Astrocyte (in vitro differentiated cells and primary cell): ENCODE measurements at regions not wholly inside any gene's neighbourhood (a gene's known extent, or its start where the extent isn't known, plus 50 kb on each side); places are given as distances from the start of the nearest gene placed in this dataset.

ENCODE experiments used
- DNase-seq: peaks from one replicate; pipeline ENCODE4 v3.0.0-alpha.2; 2010; ENCODE audit warnings: low read depth
- FAIRE-seq: peaks from 2 replicates; lab custom pipeline; 2011; peaks lifted over from hg19 to GRCh38; lab: Jason Lieb, UNC
- H2AFZ ChIP-seq: 2 replicates; pipeline ENCODE4 v1.6.0; 2012; ENCODE audit warnings: low read depth, low read length, inconsistent platforms
- H3K27ac ChIP-seq: 2 replicates; pipeline ENCODE4 v1.5.1; 2011; ENCODE audit warnings: low read depth, low read length, inconsistent platforms
- H3K27me3 ChIP-seq: 2 replicates; pipeline ENCODE4 v1.6.0; 2011; ENCODE audit warnings: low read length, inconsistent platforms; ENCODE audit not compliant: insufficient read depth
- H3K36me3 ChIP-seq: 2 replicates; pipeline ENCODE4 v1.5.1; 2011; ENCODE audit warnings: low read length, inconsistent platforms; ENCODE audit not compliant: insufficient read depth
- H3K4me1 ChIP-seq: 2 replicates; pipeline ENCODE4 v1.5.1; 2011; ENCODE audit warnings: low read length, inconsistent platforms; ENCODE audit not compliant: insufficient read depth
- H3K4me2 ChIP-seq: 2 replicates; pipeline ENCODE4 v1.6.0; 2012; ENCODE audit warnings: low read length, inconsistent platforms
- H3K4me3 ChIP-seq: 2 replicates; pipeline ENCODE4 v1.5.1; 2011; ENCODE audit warnings: low read depth, mild to moderate bottlenecking, low read length, inconsistent platforms; ENCODE audit not compliant: insufficient read depth
- H3K79me2 ChIP-seq: 2 replicates; pipeline ENCODE4 v1.6.0; 2012; ENCODE audit warnings: mild to moderate bottlenecking, low read length, inconsistent platforms; ENCODE audit not compliant: insufficient read depth
- H3K9ac ChIP-seq: 2 replicates; pipeline ENCODE4 v1.6.0; 2012; ENCODE audit warnings: mild to moderate bottlenecking, low read length, inconsistent platforms
- H3K9me3 ChIP-seq: 2 replicates; pipeline ENCODE4 v1.5.1; 2012; ENCODE audit warnings: low read depth, mild to moderate bottlenecking, low read length, inconsistent platforms; ENCODE audit not compliant: insufficient read depth
- H4K20me1 ChIP-seq: 2 replicates; pipeline ENCODE4 v1.6.0; 2012; ENCODE audit warnings: low read length, inconsistent platforms; ENCODE audit not compliant: insufficient read depth
- H3K27ac Mint-ChIP-seq: one replicate; pipeline ENCODE4 v1.8.0; 2021; ENCODE audit warnings: mild to moderate bottlenecking, mixed read lengths; ENCODE audit not compliant: unreplicated experiment
- H3K27me3 Mint-ChIP-seq: one replicate; pipeline ENCODE4 v1.8.0; 2021; ENCODE audit warnings: low read depth, mixed read lengths; ENCODE audit not compliant: unreplicated experiment
- H3K36me3 Mint-ChIP-seq: one replicate; pipeline ENCODE4 v1.8.0; 2021; ENCODE audit warnings: low read depth, mixed read lengths; ENCODE audit not compliant: unreplicated experiment
- H3K4me1 Mint-ChIP-seq: one replicate; pipeline ENCODE4 v1.8.0; 2021; ENCODE audit warnings: low read depth, mixed read lengths; ENCODE audit not compliant: unreplicated experiment
- H3K4me3 Mint-ChIP-seq: one replicate; pipeline ENCODE4 v1.8.0; 2021; ENCODE audit warnings: mild to moderate bottlenecking, moderate library complexity, mixed read lengths; ENCODE audit not compliant: unreplicated experiment
- H3K9me3 Mint-ChIP-seq: one replicate; pipeline ENCODE4 v1.8.0; 2021; ENCODE audit warnings: mild to moderate bottlenecking, mixed read lengths; ENCODE audit not compliant: unreplicated experiment
- CTCF ChIP-seq: IDR thresholded peaks from 2 replicates; pipeline ENCODE4 v1.5.1; 2011; ENCODE audit warnings: low read depth, mild to moderate bottlenecking, inconsistent platforms, low read length, moderate library complexity; ENCODE audit not compliant: insufficient read depth
- EZH2 ChIP-seq: IDR thresholded peaks from 2 replicates; pipeline ENCODE4 v1.6.1; 2012; ENCODE audit warnings: mild to moderate bottlenecking, low read length, inconsistent platforms; ENCODE audit not compliant: insufficient read depth

GRCh38 chr2:140013545-140014203, 1233.5 kb upstream of the NXPH2 start:
- Mint-ChIP-seq H3K27ac (no peak overlapping the region), H3K9me3 (peaks cover 1% of the 10 kb centered on the region), H3K4me3 (no peak overlapping the region), H3K36me3 (no peaks in the 10 kb centered on the region), H3K4me1 (no peaks in the 10 kb centered on the region), H3K27me3 (no peaks in the 10 kb centered on the region)
- TF ChIP-seq CTCF = no peak
- no peak for TF ChIP-seq EZH2
- Histone ChIP-seq H3K79me2 (no peaks in the 10 kb centered on the region), H3K4me3 (no peak overlapping the region), H2AFZ (no peak overlapping the region), H3K9ac (no peak overlapping the region), H3K4me2 (no peak overlapping the region), H3K27me3 (no peaks in the 10 kb centered on the region), H3K4me1 (no peaks in the 10 kb centered on the region), H4K20me1 (no peaks in the 10 kb centered on the region), H3K27ac (no peak overlapping the region), H3K9me3 (no peaks in the 10 kb centered on the region), H3K36me3 (no peaks in the 10 kb centered on the region)
- FAIRE-seq = no peak
- DNase-seq = no peak

- no peak overlapping the region for H3K27ac ChIP-seq
- no peak for FAIRE-seq
- H3K4me3 Mint-ChIP-seq = no peak overlapping the region
- H3K79me2 ChIP-seq = no peaks in the 10 kb centered on the region
- H3K4me3 ChIP-seq = no peak overlapping the region
- no peaks in the 10 kb centered on the region for H3K27me3 ChIP-seq
- no peak for DNase-seq
- TF ChIP-seq CTCF (no peak), EZH2 (no peak)
- H3K9me3 ChIP-seq = no peaks in the 10 kb centered on the region
- H3K4me2 ChIP-seq = no peak overlapping the region
- H3K9ac ChIP-seq = no peak overlapping the region
- H3K9me3 Mint-ChIP-seq = peaks cover 1% of the 10 kb centered on the region
- no peaks in the 10 kb centered on the region for H4K20me1 ChIP-seq
- H2AFZ ChIP-seq = no peak overlapping the region
- H3K36me3 Mint-ChIP-seq = no peaks in the 10 kb centered on the region
- H3K36me3 ChIP-seq = no peaks in the 10 kb centered on the region
- H3K4me1 ChIP-seq = no peaks in the 10 kb centered on the region
- no peaks in the 10 kb centered on the region for H3K27me3 Mint-ChIP-seq
- no peak overlapping the region for H3K27ac Mint-ChIP-seq
- no peaks in the 10 kb centered on the region for H3K4me1 Mint-ChIP-seq
These were observed 1231.1 kb upstream of the NXPH2 start for GRCh38 chr2:140011287-140011686.

- H3K9me3 ChIP-seq = no peaks in the 10 kb centered on the region
- no peaks in the 10 kb centered on the region for H3K36me3 ChIP-seq
- H3K4me1 ChIP-seq = no peaks in the 10 kb centered on the region
- no peaks in the 10 kb centered on the region for H3K36me3 Mint-ChIP-seq
- no peak overlapping the region for H3K9ac ChIP-seq
- no peaks in the 10 kb centered on the region for H3K27me3 ChIP-seq
- no peak overlapping the region for H3K4me2 ChIP-seq
- DNase-seq (no peak), FAIRE-seq (no peak)
- no peaks in the 10 kb centered on the region for H3K9me3 Mint-ChIP-seq
- H3K4me1 Mint-ChIP-seq = no peaks in the 10 kb centered on the region
- no peaks in the 10 kb centered on the region for H3K79me2 ChIP-seq
- H2AFZ ChIP-seq = no peak overlapping the region
- H3K27ac Mint-ChIP-seq = no peak overlapping the region
- no peak for TF ChIP-seq CTCF
- TF ChIP-seq EZH2 = no peak
- no peaks in the 10 kb centered on the region for H3K27me3 Mint-ChIP-seq
- no peaks in the 10 kb centered on the region for H4K20me1 ChIP-seq
- no peak overlapping the region for H3K4me3 ChIP-seq
- H3K4me3 Mint-ChIP-seq = no peak overlapping the region
- no peak overlapping the region for H3K27ac ChIP-seq
These were observed 1221.9 kb upstream of the NXPH2 start for GRCh38 chr2:140002110-140002509.
